HL-60 (cell line): ENCODE measurements at regions not wholly inside any gene's neighbourhood (a gene's known extent, or its start where the extent isn't known, plus 50 kb on each side); places are given as distances from the start of the nearest gene placed in this dataset.

Experiments used
- CTCF ChIP-seq: IDR thresholded peaks from one replicate; pipeline ENCODE4 v1.5.1; 2011; ENCODE audit warnings: low read length, control low read depth, inconsistent platforms; ENCODE audit not compliant: insufficient read depth
- GABPA ChIP-seq: IDR thresholded peaks from 2 replicates; pipeline ENCODE4 v1.6.1; 2012; ENCODE audit warnings: low read depth
- POLR2AphosphoS5 ChIP-seq: IDR thresholded peaks from 2 replicates; pipeline ENCODE4 v1.6.1; 2012; ENCODE audit warnings: low read depth
- REST ChIP-seq: IDR thresholded peaks from 2 replicates; pipeline ENCODE4 v1.6.1; 2012; ENCODE audit warnings: low read depth; ENCODE audit not compliant: insufficient replicate concordance
- SPI1 ChIP-seq: IDR thresholded peaks from 2 replicates; pipeline ENCODE4 v1.6.1; 2012; ENCODE audit warnings: low read depth, mild to moderate bottlenecking, borderline replicate concordance

GRCh38 chr21:27291006-27291405 lies 324.1 kb upstream of the ADAMTS5 start:
- TF ChIP-seq CTCF (no peak), REST (no peak), POLR2AphosphoS5 (no peak), GABPA (no peak), SPI1 (no peak)
